ENCODE measurements at regions not wholly inside any gene's neighbourhood (a gene's known extent, or its start where the extent isn't known, plus 50 kb on each side); places are given as distances from the start of the nearest gene placed in this dataset.

GRCh38 chr2:75317802-75318201 is 118.5 kb upstream of the TACR1 start:
- no peaks in the 10 kb centered on the region for H3K79me2 ChIP-seq (ENCODE audit: low read length)
- TF ChIP-seq EZH2phosphoT487 (IDR thresholded peaks at IDR 0.05; ENCODE audit: low read depth) (no peak), CTCF (IDR thresholded peaks at IDR 0.05; ENCODE audit: low read depth, low read length) (no peak)
- H3K27ac ChIP-seq (ENCODE audit: low read length): no peak overlapping the region
- peaks cover 5% of the 10 kb centered on the region; the same call in 1 of the 2 replicates for H3K4me1 ChIP-seq (ENCODE audit: low read length)
- H3K27me3 ChIP-seq (ENCODE audit: low read depth, low read length): 0 out of 2 replicates have a peak, but pooled peaks cover 3% of the 10 kb centered on the region
- no peaks in the 10 kb centered on the region for H3K9me3 ChIP-seq (ENCODE audit: insufficient read depth, low read length)
- no peak overlapping the region for H3K4me2 ChIP-seq (ENCODE audit: low read length)
- H2AFZ ChIP-seq (ENCODE audit: low read depth, low read length): no peak overlapping the region
- no peak overlapping the region for H3K4me3 ChIP-seq (ENCODE audit: low read length)
- no peak overlapping the region for H3K9ac ChIP-seq (ENCODE audit: low read length)
- H4K20me1 ChIP-seq (ENCODE audit: insufficient read depth, low read length): no peaks in the 10 kb centered on the region
- H3K36me3 ChIP-seq (replicated peaks; ENCODE audit: low read depth, low read length): no peaks in the 10 kb centered on the region

GRCh38 chr2:75317316-75317715 is 118.0 kb upstream of the TACR1 start:
- Histone ChIP-seq H3K9ac (ENCODE audit: low read length) (no peak overlapping the region), H3K79me2 (ENCODE audit: low read length) (no peaks in the 10 kb centered on the region), H3K9me3 (ENCODE audit: insufficient read depth, low read length) (no peaks in the 10 kb centered on the region), H2AFZ (ENCODE audit: low read depth, low read length) (no peak overlapping the region), H3K27me3 (ENCODE audit: low read depth, low read length) (0 out of 2 replicates have a peak, but pooled peaks cover 3% of the 10 kb centered on the region), H3K36me3 (replicated peaks; ENCODE audit: low read depth, low read length) (no peaks in the 10 kb centered on the region), H3K4me3 (ENCODE audit: low read length) (no peak overlapping the region), H4K20me1 (ENCODE audit: insufficient read depth, low read length) (no peaks in the 10 kb centered on the region), H3K4me1 (ENCODE audit: low read length) (peaks cover 9% of the 10 kb centered on the region), H3K4me2 (ENCODE audit: low read length) (no peak overlapping the region), H3K27ac (ENCODE audit: low read length) (no peak overlapping the region)
- no peak for TF ChIP-seq EZH2phosphoT487 (IDR thresholded peaks at IDR 0.05; ENCODE audit: low read depth)
- TF ChIP-seq CTCF (IDR thresholded peaks at IDR 0.05; ENCODE audit: low read depth, low read length): no peak

GRCh38 chr2:75315436-75315835 is 116.1 kb upstream of the TACR1 start:
- peaks cover 26% of the 10 kb centered on the region for H3K4me1 ChIP-seq (ENCODE audit: low read length)
- 0 out of 2 replicates have a peak, but pooled peaks cover 3% of the 10 kb centered on the region for H3K27me3 ChIP-seq (ENCODE audit: low read depth, low read length)
- H3K36me3 ChIP-seq (replicated peaks; ENCODE audit: low read depth, low read length): no peaks in the 10 kb centered on the region
- no peaks in the 10 kb centered on the region for H3K9me3 ChIP-seq (ENCODE audit: insufficient read depth, low read length)
- H3K4me3 ChIP-seq (ENCODE audit: low read length): no peak overlapping the region
- H3K4me2 ChIP-seq (ENCODE audit: low read length): no peak overlapping the region
- no peak overlapping the region for H2AFZ ChIP-seq (ENCODE audit: low read depth, low read length)
- H4K20me1 ChIP-seq (ENCODE audit: insufficient read depth, low read length): no peaks in the 10 kb centered on the region
- no peak overlapping the region for H3K9ac ChIP-seq (ENCODE audit: low read length)
- H3K27ac ChIP-seq (ENCODE audit: low read length): no peak overlapping the region
- no peak for TF ChIP-seq EZH2phosphoT487 (IDR thresholded peaks at IDR 0.05; ENCODE audit: low read depth)
- no peak for TF ChIP-seq CTCF (IDR thresholded peaks at IDR 0.05; ENCODE audit: low read depth, low read length)
- H3K79me2 ChIP-seq (ENCODE audit: low read length): no peaks in the 10 kb centered on the region

GRCh38 chr2:75311993-75312392 is 112.7 kb upstream of the TACR1 start:
- no peaks in the 10 kb centered on the region for H3K9me3 ChIP-seq (ENCODE audit: insufficient read depth, low read length)
- no peaks in the 10 kb centered on the region for H4K20me1 ChIP-seq (ENCODE audit: insufficient read depth, low read length)
- no peak overlapping the region for H3K9ac ChIP-seq (ENCODE audit: low read length)
- TF ChIP-seq CTCF (IDR thresholded peaks at IDR 0.05; ENCODE audit: low read depth, low read length) (peak; percentile 72), EZH2phosphoT487 (IDR thresholded peaks at IDR 0.05; ENCODE audit: low read depth) (no peak)
- no peak overlapping the region for H2AFZ ChIP-seq (ENCODE audit: low read depth, low read length)
- peak overlapping the region; percentile 39 for H3K4me3 ChIP-seq (ENCODE audit: low read length)
- no peaks in the 10 kb centered on the region for H3K79me2 ChIP-seq (ENCODE audit: low read length)
- no peaks in the 10 kb centered on the region for H3K27me3 ChIP-seq (ENCODE audit: low read depth, low read length)
- H3K36me3 ChIP-seq (replicated peaks; ENCODE audit: low read depth, low read length): no peaks in the 10 kb centered on the region
- no peak overlapping the region for H3K27ac ChIP-seq (ENCODE audit: low read length)
- H3K4me2 ChIP-seq (ENCODE audit: low read length): peak overlapping the region; percentile 69
- peaks cover 21% of the 10 kb centered on the region for H3K4me1 ChIP-seq (ENCODE audit: low read length)

All from OCI-LY3 (cell line).